Common myeloid progenitor, CD34-positive (primary cell): ENCODE measurements at regions not wholly inside any gene's neighbourhood (a gene's known extent, or its start where the extent isn't known, plus 50 kb on each side); places are given as distances from the start of the nearest gene placed in this dataset.

Experiments
- CTCF ChIA-PET: fragments of 350-600 bp; sonication (Branson Sonifier 250); formaldehyde crosslinking; loops from one replicate; lab custom pipeline; 2021; ENCODE audit warnings: antibody characterized with exemption; lab: Charles Lee
- POLR2A ChIA-PET: fragments of 350-600 bp; sonication (Branson Sonifier 250); formaldehyde crosslinking; loops from one replicate; lab custom pipeline; 2021; ENCODE audit warnings: antibody characterized with exemption; lab: Charles Lee
- DNase-seq, 3 donors: peaks; one replicate each; pipeline versions ENCODE4 v3.0.0 to v3.0.0-alpha.2; 2013
- H3K27ac ChIP-seq, 2 experiments: 1 replicate in 1 of 2; 2 replicates in 1 of 2; pipeline ENCODE4 v1.7.0; 2013; ENCODE audit warnings: inconsistent platforms in 2 of 2, low read length in 2 of 2, mild to moderate bottlenecking in 2 of 2, low read depth in 1 of 2, moderate library complexity in 1 of 2; ENCODE audit not compliant: severe bottlenecking in 2 of 2, insufficient read depth in 1 of 2, poor library complexity in 1 of 2
- H3K27me3 ChIP-seq, 5 experiments: replicated peaks in 2 of 5; 1 replicate in 3 of 5; 2 replicates in 2 of 5; pipeline versions ENCODE4 v1.6.1 to v1.7.0; 2013; ENCODE audit warnings: low read length in 4 of 5, mild to moderate bottlenecking in 2 of 5, moderate library complexity in 2 of 5, inconsistent platforms in 1 of 5; ENCODE audit not compliant: insufficient read depth in 5 of 5, control insufficient read depth in 4 of 5
- H3K36me3 ChIP-seq, 4 experiments: 1 replicate in 2 of 4; 2 replicates in 2 of 4; pipeline versions ENCODE4 v1.6.1 to v1.7.0; 2013; ENCODE audit warnings: low read length in 3 of 4, control low read depth in 1 of 4, mild to moderate bottlenecking in 1 of 4; ENCODE audit not compliant: control insufficient read depth in 4 of 4, insufficient read depth in 4 of 4
- H3K4me1 ChIP-seq, 4 experiments: 1 replicate in 3 of 4; 2 replicates in 1 of 4; pipeline versions ENCODE4 v1.6.1 to v1.7.1; 2013; ENCODE audit warnings: low read length in 3 of 4, mild to moderate bottlenecking in 3 of 4, control low read depth in 1 of 4, inconsistent platforms in 1 of 4, moderate library complexity in 1 of 4; ENCODE audit not compliant: control insufficient read depth in 4 of 4, insufficient read depth in 4 of 4; ENCODE audit errors: control extremely low read depth in 1 of 4
- H3K4me3 ChIP-seq, 7 experiments: 1 replicate in 4 of 7; 2 replicates in 3 of 7; pipeline versions ENCODE4 v1.5.1 to v1.7.0; 2013; ENCODE audit warnings: mild to moderate bottlenecking in 7 of 7, low read length in 6 of 7, moderate library complexity in 6 of 7, inconsistent platforms in 2 of 7, low read depth in 2 of 7, control low read depth in 1 of 7; ENCODE audit not compliant: insufficient read depth in 4 of 7, control insufficient read depth in 1 of 7; ENCODE audit errors: extremely low read depth in 1 of 7
- H3K9me3 ChIP-seq, 5 experiments: 1 replicate in 4 of 5; 2 replicates in 1 of 5; pipeline versions ENCODE4 v1.6.1 to v1.7.1; 2013; ENCODE audit warnings: low read length in 4 of 5, mild to moderate bottlenecking in 2 of 5, inconsistent platforms in 1 of 5, low read depth in 1 of 5, moderate library complexity in 1 of 5; ENCODE audit not compliant: control insufficient read depth in 4 of 5, insufficient read depth in 2 of 5; ENCODE audit errors: control extremely low read depth in 1 of 5
- WGBS: methylation state at CpG from one replicate; pipeline ENCODE4 v1.1.5; 2013; ENCODE audit not compliant: insufficient coverage; 5-methylcytosine and 5-hydroxymethylcytosine counted together

DNA sequence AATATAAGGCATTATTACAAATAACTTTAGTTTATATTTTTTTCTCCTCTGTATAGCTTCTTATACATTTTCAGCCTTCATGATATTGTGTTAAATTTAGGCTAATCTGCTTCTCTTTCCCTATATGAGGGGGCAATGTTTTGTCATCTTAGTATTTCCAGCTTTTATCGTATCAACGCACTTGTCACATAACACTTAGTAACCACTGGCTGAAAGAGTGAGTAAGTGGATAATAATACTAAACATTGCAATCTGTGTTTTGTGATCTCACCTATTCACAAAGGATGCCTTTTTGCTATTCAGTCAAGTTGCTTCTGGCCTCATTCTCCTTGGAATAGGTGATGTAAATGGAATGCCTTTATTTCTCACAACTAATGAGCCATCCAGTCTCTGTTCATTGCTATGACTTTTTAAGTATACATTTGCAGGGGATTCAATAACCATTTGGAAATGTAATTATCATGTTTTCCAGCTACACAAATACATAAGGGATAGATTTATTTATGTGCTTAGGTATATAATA, 260.9 kb downstream of the BMP4 start:
- Histone ChIP-seq H3K4me3 (no peak overlapping the region), H3K36me3 (no peaks in the 10 kb centered on the region), H3K27me3 (no peaks in the 10 kb centered on the region), H3K27ac (no peak overlapping the region), H3K9me3 (no peaks in the 10 kb centered on the region), H3K4me1 (no peaks in the 10 kb centered on the region)
- ChIA-PET CTCF (no interaction called here), POLR2A (no interaction called here)
- DNase-seq = no peak
- WGBS = no CpG with 5 or more reads among the region's 2 CpGs

GRCh38 chr14:53692885-53693284, 263.7 kb downstream of the BMP4 start:
- Histone ChIP-seq H3K4me1 (no peaks in the 10 kb centered on the region), H3K27me3 (no peaks in the 10 kb centered on the region), H3K4me3 (no peak overlapping the region), H3K36me3 (no peaks in the 10 kb centered on the region), H3K27ac (no peak overlapping the region), H3K9me3 (no peaks in the 10 kb centered on the region)
- CTCF ChIA-PET = no interaction called here
- no peak for DNase-seq
- POLR2A ChIA-PET = no interaction called here
- no CpG with 5 or more reads among the region's 1 CpG for WGBS

GRCh38 chr14:53692451-53692850, 264.2 kb downstream of the BMP4 start:
- Histone ChIP-seq H3K9me3 (no peaks in the 10 kb centered on the region), H3K4me1 (no peaks in the 10 kb centered on the region), H3K27ac (no peak overlapping the region), H3K36me3 (no peaks in the 10 kb centered on the region), H3K27me3 (no peaks in the 10 kb centered on the region), H3K4me3 (no peak overlapping the region)
- WGBS = 100% methylated on average over 4 of the region's 5 CpGs
- POLR2A ChIA-PET = no interaction called here
- no peak for DNase-seq
- CTCF ChIA-PET = no interaction called here

DNA sequence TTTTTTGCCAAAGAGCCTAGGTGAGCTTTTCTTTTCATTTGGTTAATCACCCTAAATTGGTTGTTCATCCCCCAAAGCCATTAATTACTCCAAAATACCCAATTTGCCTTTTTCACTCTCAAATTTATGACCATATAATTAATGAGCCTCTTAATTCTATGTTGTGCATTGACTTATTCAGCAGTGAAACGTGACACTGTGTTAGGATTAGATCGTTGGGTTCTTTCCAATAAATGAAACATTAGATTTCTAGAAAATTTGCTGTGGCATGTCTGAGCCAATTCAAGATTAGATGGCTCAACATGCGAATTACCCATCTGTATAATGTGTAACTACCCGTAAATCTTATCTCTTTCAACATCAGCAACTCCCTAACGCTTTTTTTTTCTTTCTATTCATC, 273.4 kb downstream of the BMP4 start:
- no peaks in the 10 kb centered on the region for H3K9me3 ChIP-seq
- DNase-seq = no peak
- ChIA-PET CTCF (interaction anchor here (0.6 kb wide), 1 partner anchor 1734 kb away, joined by 3 read pairs; no protein-coding TSS in a partner anchor), POLR2A (no interaction called here)
- WGBS = 100% methylated on average over 2 of the region's 5 CpGs
- H3K27ac ChIP-seq = no peak overlapping the region
- no peaks in the 10 kb centered on the region for H3K36me3 ChIP-seq
- no peaks in the 10 kb centered on the region for H3K27me3 ChIP-seq
- no peak overlapping the region for H3K4me3 ChIP-seq
- H3K4me1 ChIP-seq = no peaks in the 10 kb centered on the region

DNA sequence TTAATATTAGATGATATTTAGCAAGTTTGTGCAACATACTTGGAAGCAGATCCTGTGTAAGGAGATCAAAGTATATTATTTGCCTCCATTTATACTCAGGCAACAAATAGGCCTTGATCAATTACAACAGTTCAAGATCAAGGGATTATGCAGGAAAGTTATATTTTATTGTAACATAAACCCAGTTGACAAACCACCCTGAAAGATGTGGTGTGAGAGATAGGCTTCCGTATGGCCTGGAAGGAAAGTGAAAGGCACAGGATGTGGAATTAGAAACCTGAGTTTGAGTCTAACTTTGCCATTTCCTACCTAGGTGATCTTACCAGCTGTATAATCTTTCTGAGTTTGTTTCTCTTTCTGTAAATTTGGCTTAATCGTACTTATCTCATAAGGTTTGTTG, 284.1 kb downstream of the BMP4 start:
- ChIA-PET POLR2A (no interaction called here), CTCF (no interaction called here)
- H3K36me3 ChIP-seq = no peaks in the 10 kb centered on the region
- H3K9me3 ChIP-seq = peaks cover 0 to 4% (median 0%) of the 10 kb centered on the region in 5 experiments
- H3K4me1 ChIP-seq = peaks cover 0 to 6% (median under 1%) of the 10 kb centered on the region in 4 experiments
- DNase-seq = no peak
- H3K27ac ChIP-seq = no peak overlapping the region
- H3K27me3 ChIP-seq = peaks cover 0 to 20% (median 3%) of the 10 kb centered on the region in 5 experiments
- no CpG with 5 or more reads among the region's 2 CpGs for WGBS
- no peak overlapping the region for H3K4me3 ChIP-seq

DNA sequence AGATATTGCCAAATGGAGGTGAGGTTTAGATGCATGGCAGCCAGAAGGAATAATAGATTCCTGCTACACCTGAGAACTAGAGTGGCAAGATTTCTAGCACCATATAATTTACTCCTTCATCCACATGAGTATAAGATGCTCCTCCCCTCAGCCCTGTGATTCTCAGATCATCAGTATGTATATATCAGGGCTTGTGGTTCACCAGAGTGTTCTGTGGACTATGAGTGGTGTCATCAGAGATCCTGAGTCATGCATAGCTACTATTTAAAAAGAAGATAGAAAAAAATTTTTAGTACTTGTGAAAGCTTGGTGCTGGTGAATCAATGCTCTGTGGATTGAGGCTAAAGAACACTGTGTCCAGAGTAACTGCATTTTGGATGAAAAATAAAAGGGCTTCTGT, 285.9 kb downstream of the BMP4 start:
- ChIA-PET CTCF (no interaction called here), POLR2A (no interaction called here)
- Histone ChIP-seq H3K4me3 (no peak overlapping the region), H3K4me1 (peaks cover 0 to 6% (median under 1%) of the 10 kb centered on the region in 4 experiments), H3K9me3 (no peaks in the 10 kb centered on the region), H3K27me3 (peaks cover 0 to 24% (median 4%) of the 10 kb centered on the region in 5 experiments), H3K27ac (no peak overlapping the region), H3K36me3 (no peaks in the 10 kb centered on the region)
- peak in 2 of 3 donors; percentile 9 to 14 for DNase-seq

DNA sequence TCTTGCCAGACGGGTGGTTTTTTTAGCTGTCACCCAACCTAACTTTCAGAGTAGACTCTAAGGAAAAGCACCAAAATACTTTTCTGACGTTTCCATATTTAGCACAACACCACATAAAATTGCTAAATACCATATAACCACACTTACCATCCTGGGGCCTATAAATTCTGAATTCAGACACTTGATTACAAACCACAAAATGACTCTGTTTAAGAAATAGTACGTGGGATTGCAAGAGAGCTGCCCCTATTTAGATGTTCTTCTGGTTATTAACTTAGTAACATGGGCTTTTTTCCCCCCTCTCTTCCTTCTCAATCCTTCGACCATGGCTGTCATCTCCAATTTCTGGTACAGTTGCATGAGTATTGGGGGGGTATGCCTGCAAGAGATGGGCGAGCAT, 287.7 kb downstream of the BMP4 start:
- DNase-seq = peak in 2 of 3 donors; percentile 28 to 32
- no peaks in the 10 kb centered on the region for H3K36me3 ChIP-seq
- peaks cover 0 to 23% (median 4%) of the 10 kb centered on the region in 5 experiments for H3K27me3 ChIP-seq
- 0% methylated on average over 2 of the region's 5 CpGs for WGBS
- H3K4me1 ChIP-seq = peaks cover 0 to 6% (median under 1%) of the 10 kb centered on the region in 4 experiments
- CTCF ChIA-PET = no interaction called here
- no peaks in the 10 kb centered on the region for H3K9me3 ChIP-seq
- H3K27ac ChIP-seq = no peak overlapping the region
- no peak overlapping the region for H3K4me3 ChIP-seq
- POLR2A ChIA-PET = interaction anchor here (0.6 kb wide), 1 partner anchor 49 kb away, joined by 10 read pairs; no protein-coding TSS in a partner anchor
